K562 (cell line): ENCODE measurements at regions not wholly inside any gene's neighbourhood (a gene's known extent, or its start where the extent isn't known, plus 50 kb on each side); places are given as distances from the start of the nearest gene placed in this dataset.

ENCODE experiments used
- ARID1B ChIP-seq: fragments of 450-650 bp; IDR thresholded peaks from 2 replicates; pipeline ENCODE4 v1.6.1; 2016; ENCODE audit warnings: antibody characterized with exemption, mild to moderate bottlenecking, inconsistent platforms
- CHAMP1 ChIP-seq: fragments of 450-650 bp; IDR thresholded peaks from 2 replicates; pipeline ENCODE4 v1.6.1; 2016; ENCODE audit warnings: mild to moderate bottlenecking
- COPS2 ChIP-seq: fragments of 450-650 bp; conservative IDR thresholded peaks from 2 replicates; pipeline ENCODE4 v1.6.1; 2016; ENCODE audit warnings: mild to moderate bottlenecking, moderate library complexity
- FOXJ2 ChIP-seq: fragments of 200-800 bp; sonication (Bioruptor generic); IDR thresholded peaks from 2 replicates; pipeline ENCODE4 v1.6.1; 2016; ENCODE audit warnings: missing genetic modification characterization, missing compliant biosample characterization
- HMG20B ChIP-seq: fragments of 250-450 bp; sonication (Bioruptor Pico); IDR thresholded peaks from 2 replicates; pipeline ENCODE4 v1.5.0; 2021; ENCODE audit warnings: mild to moderate bottlenecking
- MAFG ChIP-seq: fragments of 450-650 bp; conservative IDR thresholded peaks from 2 replicates; pipeline ENCODE4 v1.6.1; 2016; ENCODE audit warnings: missing genetic modification characterization, missing compliant biosample characterization
- MBD2 ChIP-seq: sonication (generic); IDR thresholded peaks from 2 replicates; pipeline ENCODE4 v1.6.1; 2016; ENCODE audit warnings: low read depth, borderline replicate concordance
- PURB ChIP-seq: sonication (generic); formaldehyde crosslinking; IDR thresholded peaks from 2 replicates; pipeline ENCODE4 v1.9.0; 2021; ENCODE audit warnings: low read depth, mild to moderate bottlenecking, missing genetic modification reagents
- RFX5 ChIP-seq: IDR thresholded peaks from 2 replicates; pipeline ENCODE4 v1.6.1; 2011; ENCODE audit warnings: low read depth, mild to moderate bottlenecking, improper control_type of control experiment, low read length
- ZNF212 ChIP-seq: fragments of 450-650 bp; formaldehyde crosslinking; IDR thresholded peaks from 2 replicates; pipeline ENCODE4 v1.4.0; 2020; ENCODE audit warnings: mild to moderate bottlenecking
- ZNF77 ChIP-seq: fragments of 250-450 bp; sonication (Bioruptor Pico); IDR thresholded peaks from 2 replicates; pipeline ENCODE4 v1.5.0; 2020
- TF ChIP-seq, protein P1 (sequence below), 2 experiments: fragments of 450-650 bp in 1 of 2; sonication (generic) in 1 of 2; formaldehyde crosslinking in 1 of 2; IDR thresholded peaks; 2 replicates each; pipeline versions ENCODE4 v1.7.1 to v1.9.0; 2016 to 2022; ENCODE audit warnings: inconsistent platforms in 1 of 2, mild to moderate bottlenecking in 1 of 2, missing genetic modification reagents in 1 of 2
- TF ChIP-seq, protein P2 (sequence below): fragments of 450-650 bp; IDR thresholded peaks from 2 replicates; pipeline ENCODE4 v1.6.1; 2017; ENCODE audit warnings: mild to moderate bottlenecking, moderate library complexity
- TF ChIP-seq, protein P3 (sequence below): fragments of 450-650 bp; formaldehyde crosslinking; IDR thresholded peaks from 2 replicates; pipeline ENCODE4 v1.4.0; 2020; ENCODE audit warnings: mild to moderate bottlenecking, moderate library complexity

DNA sequence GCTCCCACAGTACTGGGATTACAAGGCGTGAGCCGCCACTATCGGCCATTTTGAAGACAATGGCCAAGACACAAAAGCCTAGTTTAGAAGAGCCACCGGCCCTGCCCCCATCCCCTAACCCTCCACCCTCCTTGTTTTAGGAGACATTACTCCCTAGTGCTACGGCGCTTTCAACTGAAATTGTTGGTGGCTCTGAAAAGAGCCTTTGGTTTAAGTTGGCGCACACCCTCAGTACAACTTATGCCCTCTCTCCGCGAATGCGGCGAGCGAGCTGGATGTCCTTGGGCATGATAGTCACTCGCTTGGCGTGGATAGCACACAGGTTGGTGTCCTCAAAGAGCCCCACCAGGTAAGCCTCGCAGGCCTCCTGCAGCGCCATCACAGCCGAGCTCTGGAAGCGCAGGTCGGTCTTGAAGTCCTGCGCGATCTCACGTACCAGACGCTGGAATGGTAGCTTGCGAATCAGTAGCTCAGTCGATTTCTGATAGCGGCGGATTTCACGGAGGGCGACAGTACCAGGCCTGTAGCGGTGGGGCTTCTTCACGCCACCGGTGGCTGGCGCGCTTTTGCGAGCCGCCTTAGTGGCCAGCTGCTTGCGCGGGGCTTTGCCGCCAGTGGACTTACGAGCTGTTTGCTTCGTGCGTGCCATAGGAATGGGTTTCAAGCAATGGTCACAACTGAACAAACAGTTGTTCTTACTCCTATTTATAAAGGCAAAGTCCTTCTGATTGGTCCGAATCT, 114.9 kb upstream of the BTN3A2 start (continued):
- TF ChIP-seq, protein P1, sequence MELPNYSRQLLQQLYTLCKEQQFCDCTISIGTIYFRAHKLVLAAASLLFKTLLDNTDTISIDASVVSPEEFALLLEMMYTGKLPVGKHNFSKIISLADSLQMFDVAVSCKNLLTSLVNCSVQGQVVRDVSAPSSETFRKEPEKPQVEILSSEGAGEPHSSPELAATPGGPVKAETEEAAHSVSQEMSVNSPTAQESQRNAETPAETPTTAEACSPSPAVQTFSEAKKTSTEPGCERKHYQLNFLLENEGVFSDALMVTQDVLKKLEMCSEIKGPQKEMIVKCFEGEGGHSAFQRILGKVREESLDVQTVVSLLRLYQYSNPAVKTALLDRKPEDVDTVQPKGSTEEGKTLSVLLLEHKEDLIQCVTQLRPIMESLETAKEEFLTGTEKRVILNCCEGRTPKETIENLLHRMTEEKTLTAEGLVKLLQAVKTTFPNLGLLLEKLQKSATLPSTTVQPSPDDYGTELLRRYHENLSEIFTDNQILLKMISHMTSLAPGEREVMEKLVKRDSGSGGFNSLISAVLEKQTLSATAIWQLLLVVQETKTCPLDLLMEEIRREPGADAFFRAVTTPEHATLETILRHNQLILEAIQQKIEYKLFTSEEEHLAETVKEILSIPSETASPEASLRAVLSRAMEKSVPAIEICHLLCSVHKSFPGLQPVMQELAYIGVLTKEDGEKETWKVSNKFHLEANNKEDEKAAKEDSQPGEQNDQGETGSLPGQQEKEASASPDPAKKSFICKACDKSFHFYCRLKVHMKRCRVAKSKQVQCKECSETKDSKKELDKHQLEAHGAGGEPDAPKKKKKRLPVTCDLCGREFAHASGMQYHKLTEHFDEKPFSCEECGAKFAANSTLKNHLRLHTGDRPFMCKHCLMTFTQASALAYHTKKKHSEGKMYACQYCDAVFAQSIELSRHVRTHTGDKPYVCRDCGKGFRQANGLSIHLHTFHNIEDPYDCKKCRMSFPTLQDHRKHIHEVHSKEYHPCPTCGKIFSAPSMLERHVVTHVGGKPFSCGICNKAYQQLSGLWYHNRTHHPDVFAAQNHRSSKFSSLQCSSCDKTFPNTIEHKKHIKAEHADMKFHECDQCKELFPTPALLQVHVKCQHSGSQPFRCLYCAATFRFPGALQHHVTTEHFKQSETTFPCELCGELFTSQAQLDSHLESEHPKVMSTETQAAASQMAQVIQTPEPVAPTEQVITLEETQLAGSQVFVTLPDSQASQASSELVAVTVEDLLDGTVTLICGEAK (IDR thresholded peaks at IDR 0.05): no peak
- TF ChIP-seq, protein P1 (CRISPR knock-in tag; IDR thresholded peaks at IDR 0.05): no peak
- TF ChIP-seq, protein P2, sequence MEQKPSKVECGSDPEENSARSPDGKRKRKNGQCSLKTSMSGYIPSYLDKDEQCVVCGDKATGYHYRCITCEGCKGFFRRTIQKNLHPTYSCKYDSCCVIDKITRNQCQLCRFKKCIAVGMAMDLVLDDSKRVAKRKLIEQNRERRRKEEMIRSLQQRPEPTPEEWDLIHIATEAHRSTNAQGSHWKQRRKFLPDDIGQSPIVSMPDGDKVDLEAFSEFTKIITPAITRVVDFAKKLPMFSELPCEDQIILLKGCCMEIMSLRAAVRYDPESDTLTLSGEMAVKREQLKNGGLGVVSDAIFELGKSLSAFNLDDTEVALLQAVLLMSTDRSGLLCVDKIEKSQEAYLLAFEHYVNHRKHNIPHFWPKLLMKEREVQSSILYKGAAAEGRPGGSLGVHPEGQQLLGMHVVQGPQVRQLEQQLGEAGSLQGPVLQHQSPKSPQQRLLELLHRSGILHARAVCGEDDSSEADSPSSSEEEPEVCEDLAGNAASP: peak; percentile 86
- no peak for TF ChIP-seq PURB
- no peak for TF ChIP-seq ARID1B
- TF ChIP-seq ZNF77 (CRISPR knock-in tag): no peak
- no peak for TF ChIP-seq MAFG
- TF ChIP-seq CHAMP1: peak; percentile 18; the same call in 1 of the 2 replicates
- no peak for TF ChIP-seq HMG20B (CRISPR knock-in tag)
- no peak for TF ChIP-seq COPS2
- no peak for TF ChIP-seq RFX5
- TF ChIP-seq ZNF212 (CRISPR knock-in tag): no peak
- peak; percentile 60 for TF ChIP-seq MBD2
- TF ChIP-seq FOXJ2 (tag): no peak
- TF ChIP-seq, protein P3, sequence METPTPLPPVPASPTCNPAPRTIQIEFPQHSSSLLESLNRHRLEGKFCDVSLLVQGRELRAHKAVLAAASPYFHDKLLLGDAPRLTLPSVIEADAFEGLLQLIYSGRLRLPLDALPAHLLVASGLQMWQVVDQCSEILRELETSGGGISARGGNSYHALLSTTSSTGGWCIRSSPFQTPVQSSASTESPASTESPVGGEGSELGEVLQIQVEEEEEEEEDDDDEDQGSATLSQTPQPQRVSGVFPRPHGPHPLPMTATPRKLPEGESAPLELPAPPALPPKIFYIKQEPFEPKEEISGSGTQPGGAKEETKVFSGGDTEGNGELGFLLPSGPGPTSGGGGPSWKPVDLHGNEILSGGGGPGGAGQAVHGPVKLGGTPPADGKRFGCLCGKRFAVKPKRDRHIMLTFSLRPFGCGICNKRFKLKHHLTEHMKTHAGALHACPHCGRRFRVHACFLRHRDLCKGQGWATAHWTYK: 0 out of 2 replicates have a peak, but pooled peaks have one; percentile 41
